Ovary (tissue), 3 donors: ENCODE measurements at regions not wholly inside any gene's neighbourhood (a gene's known extent, or its start where the extent isn't known, plus 50 kb on each side); places are given as distances from the start of the nearest gene placed in this dataset.

ENCODE experiments used
- EP300 ChIP-seq: sonication (generic); formaldehyde crosslinking; IDR thresholded peaks from one replicate; pipeline ENCODE4 v1.6.1; 2017; ENCODE audit warnings: antibody characterized with exemption
- POLR2A ChIP-seq: fragments of 450-650 bp; IDR thresholded peaks from one replicate; pipeline ENCODE4 v1.6.1; 2017; ENCODE audit warnings: antibody characterized with exemption, mild to moderate bottlenecking, moderate library complexity
- TF ChIP-seq, protein P1 (sequence below), 3 donors: fragments of 450-650 bp in 2 of 3; fragments of 200-600 bp in 1 of 3; IDR thresholded peaks; one replicate each; pipeline versions ENCODE4 v1.5.1 to v1.8.0; 2016 to 2022; ENCODE audit warnings: antibody characterized with exemption in 3 of 3, mild to moderate bottlenecking in 1 of 3
- donor health status: DM: no; HTN: no; CAD: no.

DNA sequence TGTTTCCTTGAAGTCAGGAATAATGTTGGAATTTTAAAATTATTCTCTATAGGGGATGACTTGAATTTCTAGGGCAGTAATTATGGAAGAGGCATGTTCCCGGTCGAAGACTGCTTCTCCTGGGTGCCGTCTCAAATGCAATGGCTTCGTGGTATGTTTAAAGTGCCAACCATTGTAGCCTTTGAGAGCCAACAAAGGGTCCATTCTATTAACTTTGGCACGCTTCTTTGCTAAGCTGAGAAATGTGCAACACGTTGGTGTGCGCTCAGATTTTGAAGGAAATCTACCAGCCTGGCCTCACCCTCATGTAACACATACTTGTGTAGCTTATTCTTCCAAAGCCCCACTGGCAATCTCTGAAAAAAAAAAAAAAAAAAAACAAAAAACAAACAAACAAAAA is 221.2 kb upstream of the ANKH start:
- TF ChIP-seq, protein P1, sequence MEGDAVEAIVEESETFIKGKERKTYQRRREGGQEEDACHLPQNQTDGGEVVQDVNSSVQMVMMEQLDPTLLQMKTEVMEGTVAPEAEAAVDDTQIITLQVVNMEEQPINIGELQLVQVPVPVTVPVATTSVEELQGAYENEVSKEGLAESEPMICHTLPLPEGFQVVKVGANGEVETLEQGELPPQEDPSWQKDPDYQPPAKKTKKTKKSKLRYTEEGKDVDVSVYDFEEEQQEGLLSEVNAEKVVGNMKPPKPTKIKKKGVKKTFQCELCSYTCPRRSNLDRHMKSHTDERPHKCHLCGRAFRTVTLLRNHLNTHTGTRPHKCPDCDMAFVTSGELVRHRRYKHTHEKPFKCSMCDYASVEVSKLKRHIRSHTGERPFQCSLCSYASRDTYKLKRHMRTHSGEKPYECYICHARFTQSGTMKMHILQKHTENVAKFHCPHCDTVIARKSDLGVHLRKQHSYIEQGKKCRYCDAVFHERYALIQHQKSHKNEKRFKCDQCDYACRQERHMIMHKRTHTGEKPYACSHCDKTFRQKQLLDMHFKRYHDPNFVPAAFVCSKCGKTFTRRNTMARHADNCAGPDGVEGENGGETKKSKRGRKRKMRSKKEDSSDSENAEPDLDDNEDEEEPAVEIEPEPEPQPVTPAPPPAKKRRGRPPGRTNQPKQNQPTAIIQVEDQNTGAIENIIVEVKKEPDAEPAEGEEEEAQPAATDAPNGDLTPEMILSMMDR (IDR thresholded peaks at IDR 0.05) = no peak
- no peak for TF ChIP-seq POLR2A
- TF ChIP-seq EP300 = no peak
